Calu3 (cell line): ENCODE measurements at regions not wholly inside any gene's neighbourhood (a gene's known extent, or its start where the extent isn't known, plus 50 kb on each side); places are given as distances from the start of the nearest gene placed in this dataset.

Experiments
- BruUV-seq: library from RNA; stranded (reverse); fragments of 400-500 nt; replicated peaks from 2 replicates; lab custom pipeline; 2021; lab: Mats Ljungman, UMichigan
- CTCF ChIA-PET: fragments of 300-600 bp; sonication (Branson Sonifier 250); formaldehyde crosslinking; loops from one replicate; lab custom pipeline; 2022; ENCODE audit warnings: antibody characterized with exemption; lab: Charles Lee
- DNase-seq: peaks from one replicate; pipeline ENCODE4 v3.0.0; 2022
- H3K27ac Mint-ChIP-seq: one replicate; pipeline ENCODE4 v1.8.0; 2022; ENCODE audit warnings: mixed read lengths; ENCODE audit not compliant: unreplicated experiment
- H3K27me3 Mint-ChIP-seq: one replicate; pipeline ENCODE4 v1.8.0; 2022; ENCODE audit warnings: mixed read lengths; ENCODE audit not compliant: unreplicated experiment
- H3K36me3 Mint-ChIP-seq: one replicate; pipeline ENCODE4 v1.8.0; 2022; ENCODE audit warnings: mild to moderate bottlenecking, moderate library complexity, mixed read lengths; ENCODE audit not compliant: insufficient read depth, unreplicated experiment
- H3K4me1 Mint-ChIP-seq: one replicate; pipeline ENCODE4 v1.8.0; 2022; ENCODE audit warnings: mild to moderate bottlenecking, low read depth, mixed read lengths; ENCODE audit not compliant: unreplicated experiment
- H3K4me3 Mint-ChIP-seq: one replicate; pipeline ENCODE4 v1.8.0; 2022; ENCODE audit warnings: mild to moderate bottlenecking, low read depth, moderate library complexity, mixed read lengths; ENCODE audit not compliant: unreplicated experiment
- H3K9me3 Mint-ChIP-seq: one replicate; pipeline ENCODE4 v1.8.0; 2022; ENCODE audit warnings: low read depth, mixed read lengths; ENCODE audit not compliant: unreplicated experiment
- intact Hi-C: fragments of 100-400 bp; cut with micrococcal nuclease; formaldehyde crosslinking; loops from one replicate; pipeline ENCODE4 v1.10.0; 2022; ENCODE audit not compliant: unreplicated experiment
- TF ChIP-seq, protein P1 (sequence below): fragments of 200-600 bp; IDR thresholded peaks from one replicate; pipeline ENCODE4 v1.8.0; 2022; ENCODE audit warnings: antibody characterized with exemption; ENCODE audit not compliant: unreplicated experiment

DNA sequence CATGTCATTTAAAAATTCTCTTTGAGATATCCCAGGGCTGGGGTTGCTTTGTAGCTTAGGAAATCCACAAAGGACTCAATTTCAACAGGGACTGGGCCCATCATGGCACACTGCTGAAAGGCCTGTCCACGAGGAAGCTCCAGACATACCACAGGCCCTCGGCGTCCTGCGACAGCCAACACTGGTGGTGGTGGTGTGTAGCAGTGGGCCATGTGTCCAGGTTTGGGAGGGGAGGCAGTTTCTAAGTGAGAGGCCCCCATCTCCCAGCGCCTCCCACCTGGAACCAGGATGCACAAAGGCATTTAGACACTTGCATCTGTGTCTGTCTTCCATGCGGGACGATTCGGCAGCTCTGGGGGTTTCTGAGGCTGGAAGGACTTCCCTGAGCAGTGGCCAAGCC, 65.2 kb upstream of the ZNF423 start:
- Mint-ChIP-seq H3K9me3 (no peaks in the 10 kb centered on the region), H3K27ac (no peak overlapping the region), H3K36me3 (no peaks in the 10 kb centered on the region), H3K4me1 (no peaks in the 10 kb centered on the region), H3K4me3 (no peak overlapping the region), H3K27me3 (peaks cover 52% of the 10 kb centered on the region)
- TF ChIP-seq, protein P1, sequence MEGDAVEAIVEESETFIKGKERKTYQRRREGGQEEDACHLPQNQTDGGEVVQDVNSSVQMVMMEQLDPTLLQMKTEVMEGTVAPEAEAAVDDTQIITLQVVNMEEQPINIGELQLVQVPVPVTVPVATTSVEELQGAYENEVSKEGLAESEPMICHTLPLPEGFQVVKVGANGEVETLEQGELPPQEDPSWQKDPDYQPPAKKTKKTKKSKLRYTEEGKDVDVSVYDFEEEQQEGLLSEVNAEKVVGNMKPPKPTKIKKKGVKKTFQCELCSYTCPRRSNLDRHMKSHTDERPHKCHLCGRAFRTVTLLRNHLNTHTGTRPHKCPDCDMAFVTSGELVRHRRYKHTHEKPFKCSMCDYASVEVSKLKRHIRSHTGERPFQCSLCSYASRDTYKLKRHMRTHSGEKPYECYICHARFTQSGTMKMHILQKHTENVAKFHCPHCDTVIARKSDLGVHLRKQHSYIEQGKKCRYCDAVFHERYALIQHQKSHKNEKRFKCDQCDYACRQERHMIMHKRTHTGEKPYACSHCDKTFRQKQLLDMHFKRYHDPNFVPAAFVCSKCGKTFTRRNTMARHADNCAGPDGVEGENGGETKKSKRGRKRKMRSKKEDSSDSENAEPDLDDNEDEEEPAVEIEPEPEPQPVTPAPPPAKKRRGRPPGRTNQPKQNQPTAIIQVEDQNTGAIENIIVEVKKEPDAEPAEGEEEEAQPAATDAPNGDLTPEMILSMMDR = no peak
- DNase-seq = no peak
- intact Hi-C loops = loop anchor here (5.0 kb wide), 1 partner anchor 314 kb away; no protein-coding TSS in a partner anchor
- BruUV-seq = no TSS peak
- CTCF ChIA-PET = interaction anchor here (0.9 to 1.6 kb wide), 8 partner anchors 31 to 513 kb away, joined by 3 to 5 read pairs (median 3); partner anchors contain the start of gene CNEP1R1

DNA sequence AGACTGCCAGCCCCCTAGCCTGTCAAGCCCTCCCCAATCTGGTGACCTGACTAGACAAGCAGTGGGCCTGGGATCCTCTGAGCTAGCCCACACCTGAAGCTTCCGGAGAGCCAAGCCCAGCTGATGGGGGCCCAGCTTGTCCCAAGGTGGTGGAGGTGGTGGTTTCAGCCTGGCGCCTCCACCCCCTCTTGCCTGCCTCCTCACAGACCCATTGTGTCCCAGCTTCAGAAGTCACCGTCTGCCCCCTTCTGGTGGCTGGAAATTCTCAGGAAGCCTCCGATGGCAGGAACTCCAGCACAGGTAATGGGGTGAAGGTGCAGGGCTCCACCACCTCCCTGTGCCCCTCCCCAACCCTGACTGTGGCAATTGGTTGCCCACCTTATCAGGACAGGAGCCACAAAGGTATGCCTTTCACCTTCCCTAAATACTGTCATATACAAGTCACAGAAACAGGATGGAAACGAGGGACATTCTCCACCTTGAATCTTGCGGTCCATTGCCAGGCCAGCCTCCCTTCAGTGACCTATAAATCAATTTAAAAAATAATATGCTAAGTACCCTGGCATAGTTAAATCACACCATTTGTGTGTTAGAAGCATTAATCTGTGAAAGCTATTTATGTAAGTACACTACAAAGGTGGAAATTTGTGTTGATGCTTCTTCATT, 66.0 kb upstream of the ZNF423 start:
- H3K9me3 Mint-ChIP-seq = no peaks in the 10 kb centered on the region
- DNase-seq = peak; percentile 79
- CTCF ChIA-PET = interaction anchor here (0.6 to 1.6 kb wide), 10 partner anchors 32 to 513 kb away, joined by 3 to 5 read pairs (median 3); partner anchors contain the start of gene CNEP1R1
- TF ChIP-seq, protein P1 = peak; percentile 82
- no peaks in the 10 kb centered on the region for H3K4me1 Mint-ChIP-seq
- H3K27ac Mint-ChIP-seq = no peak overlapping the region
- H3K4me3 Mint-ChIP-seq = no peak overlapping the region
- H3K36me3 Mint-ChIP-seq = no peaks in the 10 kb centered on the region
- BruUV-seq = no TSS peak
- intact Hi-C loops = loop anchor here (1.0 to 5.0 kb wide), 4 partner anchors 65 to 514 kb away; no protein-coding TSS in a partner anchor
- H3K27me3 Mint-ChIP-seq = peaks cover 60% of the 10 kb centered on the region

DNA sequence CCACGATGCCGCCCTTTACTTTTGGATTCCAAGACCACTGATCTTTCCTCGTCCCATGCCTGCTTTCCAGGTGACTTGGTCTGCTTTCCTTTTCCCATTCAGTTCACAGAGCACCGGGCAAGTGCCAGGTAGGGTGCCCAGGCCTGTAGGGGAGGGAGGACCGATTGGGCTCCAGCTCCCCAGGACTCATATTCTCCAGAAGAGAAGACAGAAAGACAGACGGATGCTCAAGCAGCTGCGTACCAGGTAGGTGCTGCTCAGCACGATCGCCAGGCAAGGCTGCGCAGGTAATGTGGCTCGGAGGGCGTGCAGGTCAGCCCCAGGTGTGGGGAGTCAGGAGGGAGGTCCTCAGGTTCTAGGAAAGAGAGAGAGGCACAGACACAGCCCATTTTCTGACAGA, 67.5 kb upstream of the ZNF423 start:
- TF ChIP-seq, protein P1 = no peak
- H3K27me3 Mint-ChIP-seq = peaks cover 75% of the 10 kb centered on the region
- H3K4me3 Mint-ChIP-seq = no peak overlapping the region
- no TSS peak for BruUV-seq
- no peak overlapping the region for H3K27ac Mint-ChIP-seq
- no peaks in the 10 kb centered on the region for H3K4me1 Mint-ChIP-seq
- no peaks in the 10 kb centered on the region for H3K36me3 Mint-ChIP-seq
- no peak for DNase-seq
- no peaks in the 10 kb centered on the region for H3K9me3 Mint-ChIP-seq
- CTCF ChIA-PET = no interaction called here
- intact Hi-C loops = loop anchor here (5.0 kb wide), 1 partner anchor 316 kb away; no protein-coding TSS in a partner anchor

DNA sequence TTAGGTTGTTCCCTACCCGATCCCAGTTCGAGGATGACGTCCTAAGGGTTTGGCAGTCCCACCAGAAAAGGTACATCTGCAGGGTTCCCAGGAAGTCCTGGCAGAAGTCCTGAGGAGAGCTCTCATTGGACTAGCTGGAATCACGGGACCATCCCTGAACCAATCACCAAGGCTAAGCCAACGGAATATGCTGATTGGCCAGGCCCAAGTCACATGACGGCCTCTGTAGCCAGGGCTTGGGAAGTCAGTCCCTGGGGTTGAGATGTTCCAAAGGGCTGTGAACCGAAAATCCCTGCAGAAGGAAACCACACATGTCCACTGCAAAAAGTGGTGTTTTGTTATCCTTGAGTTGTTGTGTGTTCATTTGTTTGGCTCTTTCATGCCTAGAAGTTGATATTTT, 68.2 kb upstream of the ZNF423 start:
- Mint-ChIP-seq H3K36me3 (no peaks in the 10 kb centered on the region), H3K27me3 (peaks cover 81% of the 10 kb centered on the region), H3K4me3 (no peak overlapping the region), H3K27ac (no peak overlapping the region), H3K4me1 (no peaks in the 10 kb centered on the region), H3K9me3 (no peaks in the 10 kb centered on the region)
- CTCF ChIA-PET = no interaction called here
- intact Hi-C loops = loop anchor here (5.0 kb wide), 1 partner anchor 317 kb away; no protein-coding TSS in a partner anchor
- BruUV-seq = no TSS peak
- DNase-seq = no peak
- TF ChIP-seq, protein P1 = no peak
